ENCODE measurements at regions not wholly inside any gene's neighbourhood (a gene's known extent, or its start where the extent isn't known, plus 50 kb on each side); places are given as distances from the start of the nearest gene placed in this dataset.

GRCh38 chr2:136245211-136245610, 127.3 kb upstream of the CXCR4 start:
- Mint-ChIP-seq H3K4me1 (peaks cover 24% of the 10 kb centered on the region), H3K36me3 (ENCODE audit: low read depth) (no peaks in the 10 kb centered on the region), H3K4me3 (no peak overlapping the region), H3K27ac (no peak overlapping the region), H3K9me3 (no peaks in the 10 kb centered on the region), H3K27me3 (ENCODE audit: insufficient read depth) (no peaks in the 10 kb centered on the region)
- Histone ChIP-seq H3K27ac (ENCODE audit: low read depth, low read length) (no peak overlapping the region), H3K9ac (ENCODE audit: extremely low read depth, low read length, poor library complexity, severe bottlenecking) (no peak overlapping the region), H3K9me3 (ENCODE audit: control insufficient read depth, low read length) (no peaks in the 10 kb centered on the region), H3K4me1 (ENCODE audit: control insufficient read depth, insufficient read depth, low read length) (peaks cover 14% of the 10 kb centered on the region), H3K36me3 (ENCODE audit: control insufficient read depth, insufficient read depth, low read length) (no peaks in the 10 kb centered on the region), H3K4me3 (ENCODE audit: low read length) (no peak overlapping the region), H3K27me3 (ENCODE audit: control insufficient read depth, insufficient read depth, low read length, poor library complexity, severe bottlenecking) (no peaks in the 10 kb centered on the region)
- TF ChIP-seq, protein P1, sequence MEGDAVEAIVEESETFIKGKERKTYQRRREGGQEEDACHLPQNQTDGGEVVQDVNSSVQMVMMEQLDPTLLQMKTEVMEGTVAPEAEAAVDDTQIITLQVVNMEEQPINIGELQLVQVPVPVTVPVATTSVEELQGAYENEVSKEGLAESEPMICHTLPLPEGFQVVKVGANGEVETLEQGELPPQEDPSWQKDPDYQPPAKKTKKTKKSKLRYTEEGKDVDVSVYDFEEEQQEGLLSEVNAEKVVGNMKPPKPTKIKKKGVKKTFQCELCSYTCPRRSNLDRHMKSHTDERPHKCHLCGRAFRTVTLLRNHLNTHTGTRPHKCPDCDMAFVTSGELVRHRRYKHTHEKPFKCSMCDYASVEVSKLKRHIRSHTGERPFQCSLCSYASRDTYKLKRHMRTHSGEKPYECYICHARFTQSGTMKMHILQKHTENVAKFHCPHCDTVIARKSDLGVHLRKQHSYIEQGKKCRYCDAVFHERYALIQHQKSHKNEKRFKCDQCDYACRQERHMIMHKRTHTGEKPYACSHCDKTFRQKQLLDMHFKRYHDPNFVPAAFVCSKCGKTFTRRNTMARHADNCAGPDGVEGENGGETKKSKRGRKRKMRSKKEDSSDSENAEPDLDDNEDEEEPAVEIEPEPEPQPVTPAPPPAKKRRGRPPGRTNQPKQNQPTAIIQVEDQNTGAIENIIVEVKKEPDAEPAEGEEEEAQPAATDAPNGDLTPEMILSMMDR (conservative IDR thresholded peaks at IDR 0.05): no peak
- WGBS, 2 experiments (ENCODE audit: insufficient coverage in 1 of 2, insufficient read length in 1 of 2): 93 to 95% methylated on average over 2 to 8 of the region's 8 CpGs
- DNase-seq: no peak

DNA sequence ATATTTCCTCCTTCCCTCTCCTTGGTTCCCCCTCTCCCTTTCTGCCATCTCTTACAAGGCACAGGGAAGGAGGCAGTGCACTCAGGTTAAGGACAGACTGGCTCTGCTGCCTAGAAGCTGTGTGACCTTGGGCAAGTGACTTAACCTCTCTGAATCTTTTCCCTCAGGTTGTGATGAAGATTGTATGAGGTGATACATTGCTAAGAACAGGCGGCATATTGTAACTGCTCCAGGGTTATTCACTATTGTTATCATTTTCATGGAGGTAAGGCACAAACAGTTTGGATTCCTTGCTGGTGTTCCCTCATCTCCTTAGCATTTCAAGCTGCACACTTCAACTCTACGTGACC, 126.6 kb upstream of the CXCR4 start:
- peaks cover 24% of the 10 kb centered on the region for H3K4me1 Mint-ChIP-seq
- 100% methylated on average over 1 to 2 of the region's 2 CpGs for WGBS, 2 experiments (ENCODE audit: insufficient coverage in 1 of 2, insufficient read length in 1 of 2)

DNA sequence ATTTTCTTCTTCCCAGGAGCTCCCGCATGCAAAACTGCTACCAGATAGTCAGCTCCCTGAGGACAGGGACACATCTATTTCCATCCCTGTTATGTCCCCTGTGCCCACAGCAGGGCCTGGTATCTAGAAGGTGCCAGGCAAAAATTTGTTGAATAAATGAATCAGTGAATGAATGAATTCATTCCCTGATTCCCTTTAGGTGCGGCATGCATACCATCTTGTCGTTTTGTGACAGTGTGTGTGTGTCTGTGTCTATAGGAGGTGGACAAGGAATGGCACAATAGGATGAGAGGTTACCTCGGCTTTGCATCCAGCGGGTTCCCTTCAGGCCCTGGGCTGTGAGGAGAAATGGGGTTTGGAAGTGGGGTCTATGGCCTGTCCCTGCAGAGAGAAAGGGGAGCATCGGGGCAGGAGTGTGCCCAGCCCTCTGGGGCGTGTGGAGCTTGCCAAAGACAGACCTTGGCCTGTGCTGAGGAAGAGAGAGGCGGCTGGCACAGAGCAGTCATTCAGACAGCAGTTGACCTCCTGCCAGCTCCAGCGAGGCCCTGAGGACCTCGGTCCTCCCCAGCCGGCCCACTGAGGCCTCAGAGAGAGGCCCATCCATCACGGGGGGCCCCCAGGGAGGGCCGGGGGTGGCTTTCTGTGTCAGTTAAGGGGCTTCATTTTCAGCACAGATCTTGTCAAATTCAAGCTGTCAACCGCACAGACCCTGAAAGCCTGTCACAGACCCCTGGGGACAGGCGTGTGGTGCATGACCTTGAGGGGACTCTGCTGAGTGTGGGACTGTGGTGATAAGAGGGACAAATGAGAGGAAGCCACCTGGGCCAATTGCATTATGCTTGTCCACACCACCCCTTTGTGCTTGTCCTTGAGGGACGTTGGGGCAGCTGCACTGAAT, 125.9 kb upstream of the CXCR4 start:
- Histone ChIP-seq H3K4me3 (ENCODE audit: low read length) (no peak overlapping the region), H3K9ac (ENCODE audit: extremely low read depth, low read length, poor library complexity, severe bottlenecking) (no peak overlapping the region), H3K9me3 (ENCODE audit: control insufficient read depth, low read length) (no peaks in the 10 kb centered on the region), H3K4me1 (ENCODE audit: control insufficient read depth, insufficient read depth, low read length) (peaks cover 14% of the 10 kb centered on the region), H3K27me3 (ENCODE audit: control insufficient read depth, insufficient read depth, low read length, poor library complexity, severe bottlenecking) (no peaks in the 10 kb centered on the region), H3K36me3 (ENCODE audit: control insufficient read depth, insufficient read depth, low read length) (no peaks in the 10 kb centered on the region), H3K27ac (ENCODE audit: low read depth, low read length) (no peak overlapping the region)
- no peaks in the 10 kb centered on the region for H3K36me3 Mint-ChIP-seq (ENCODE audit: low read depth)
- H3K27me3 Mint-ChIP-seq (ENCODE audit: insufficient read depth): no peaks in the 10 kb centered on the region
- H3K9me3 Mint-ChIP-seq: no peaks in the 10 kb centered on the region
- 90 to 92% methylated on average over 6 to 16 of the region's 16 CpGs for WGBS, 2 experiments (ENCODE audit: insufficient coverage in 1 of 2, insufficient read length in 1 of 2)
- no peak overlapping the region for H3K4me3 Mint-ChIP-seq
- no peak for DNase-seq
- peaks cover 27% of the 10 kb centered on the region for H3K4me1 Mint-ChIP-seq
- H3K27ac Mint-ChIP-seq: no peak overlapping the region
- TF ChIP-seq, protein P1 (conservative IDR thresholded peaks at IDR 0.05): no peak

More for the DNA sequence above, 126.6 kb upstream of the CXCR4 start:
- no peak for DNase-seq
- TF ChIP-seq, protein P1 (conservative IDR thresholded peaks at IDR 0.05): no peak
- no peaks in the 10 kb centered on the region for H3K9me3 Mint-ChIP-seq
- no peak overlapping the region for H3K4me3 Mint-ChIP-seq
- H3K36me3 Mint-ChIP-seq (ENCODE audit: low read depth): no peaks in the 10 kb centered on the region
- Histone ChIP-seq H3K27ac (ENCODE audit: low read depth, low read length) (no peak overlapping the region), H3K4me1 (ENCODE audit: control insufficient read depth, insufficient read depth, low read length) (peaks cover 14% of the 10 kb centered on the region), H3K9ac (ENCODE audit: extremely low read depth, low read length, poor library complexity, severe bottlenecking) (no peak overlapping the region), H3K4me3 (ENCODE audit: low read length) (no peak overlapping the region), H3K36me3 (ENCODE audit: control insufficient read depth, insufficient read depth, low read length) (no peaks in the 10 kb centered on the region), H3K9me3 (ENCODE audit: control insufficient read depth, low read length) (no peaks in the 10 kb centered on the region), H3K27me3 (ENCODE audit: control insufficient read depth, insufficient read depth, low read length, poor library complexity, severe bottlenecking) (no peaks in the 10 kb centered on the region)
- no peak overlapping the region for H3K27ac Mint-ChIP-seq
- H3K27me3 Mint-ChIP-seq (ENCODE audit: insufficient read depth): no peaks in the 10 kb centered on the region
